ENCODE measurements at regions not wholly inside any gene's neighbourhood (a gene's known extent, or its start where the extent isn't known, plus 50 kb on each side); places are given as distances from the start of the nearest gene placed in this dataset.

DNA sequence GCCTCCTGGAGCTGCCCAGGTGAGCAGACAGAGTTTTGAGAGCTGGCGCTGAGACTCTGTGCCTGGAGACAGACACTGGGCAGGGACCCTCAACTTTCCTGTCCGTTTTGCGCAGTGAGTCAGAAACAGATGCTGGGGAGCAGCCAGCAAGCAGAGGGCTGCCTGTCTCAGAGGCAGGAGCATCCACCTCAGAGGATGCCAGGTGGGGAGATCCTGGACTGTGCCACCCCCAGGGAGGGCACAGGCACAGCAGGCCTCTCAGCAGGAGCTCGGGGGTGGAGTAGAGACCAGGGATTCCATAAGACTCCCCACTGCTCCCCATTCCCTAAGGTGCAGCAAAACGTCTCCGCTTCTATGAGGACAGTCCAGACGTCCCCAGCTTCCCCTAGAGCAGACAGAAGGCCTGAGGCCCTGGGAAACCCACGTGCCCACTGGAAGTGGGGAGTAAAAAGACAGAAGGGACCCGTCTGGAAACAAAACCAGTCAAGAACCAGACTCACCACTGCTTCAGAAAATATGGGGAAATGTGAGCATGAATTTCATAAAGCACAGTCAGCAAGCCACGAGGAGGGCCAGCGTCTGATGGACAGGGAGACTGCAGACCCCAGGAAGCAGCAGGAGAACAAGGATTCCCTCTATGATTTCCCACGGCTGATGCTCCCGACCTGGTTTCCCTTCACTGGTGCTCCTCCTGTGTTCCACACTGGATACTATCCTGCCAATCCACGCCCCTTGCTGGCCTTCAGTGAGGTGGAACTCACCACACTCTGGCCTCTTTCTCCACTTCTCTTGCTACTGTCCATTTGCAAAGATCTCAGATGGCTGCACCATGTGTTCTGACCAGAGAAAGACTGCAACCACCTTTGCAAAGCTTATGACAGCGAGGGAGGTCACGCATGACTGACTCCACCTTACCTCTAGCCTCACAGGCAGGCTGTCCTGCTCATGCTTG is 151.3 kb upstream of the FAM20C start (continued):
- TF ChIP-seq, protein P1, sequence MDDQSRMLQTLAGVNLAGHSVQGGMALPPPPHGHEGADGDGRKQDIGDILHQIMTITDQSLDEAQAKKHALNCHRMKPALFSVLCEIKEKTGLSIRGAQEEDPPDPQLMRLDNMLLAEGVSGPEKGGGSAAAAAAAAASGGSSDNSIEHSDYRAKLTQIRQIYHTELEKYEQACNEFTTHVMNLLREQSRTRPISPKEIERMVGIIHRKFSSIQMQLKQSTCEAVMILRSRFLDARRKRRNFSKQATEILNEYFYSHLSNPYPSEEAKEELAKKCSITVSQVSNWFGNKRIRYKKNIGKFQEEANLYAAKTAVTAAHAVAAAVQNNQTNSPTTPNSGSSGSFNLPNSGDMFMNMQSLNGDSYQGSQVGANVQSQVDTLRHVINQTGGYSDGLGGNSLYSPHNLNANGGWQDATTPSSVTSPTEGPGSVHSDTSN (IDR thresholded peaks at IDR 0.05), result no peak

DNA sequence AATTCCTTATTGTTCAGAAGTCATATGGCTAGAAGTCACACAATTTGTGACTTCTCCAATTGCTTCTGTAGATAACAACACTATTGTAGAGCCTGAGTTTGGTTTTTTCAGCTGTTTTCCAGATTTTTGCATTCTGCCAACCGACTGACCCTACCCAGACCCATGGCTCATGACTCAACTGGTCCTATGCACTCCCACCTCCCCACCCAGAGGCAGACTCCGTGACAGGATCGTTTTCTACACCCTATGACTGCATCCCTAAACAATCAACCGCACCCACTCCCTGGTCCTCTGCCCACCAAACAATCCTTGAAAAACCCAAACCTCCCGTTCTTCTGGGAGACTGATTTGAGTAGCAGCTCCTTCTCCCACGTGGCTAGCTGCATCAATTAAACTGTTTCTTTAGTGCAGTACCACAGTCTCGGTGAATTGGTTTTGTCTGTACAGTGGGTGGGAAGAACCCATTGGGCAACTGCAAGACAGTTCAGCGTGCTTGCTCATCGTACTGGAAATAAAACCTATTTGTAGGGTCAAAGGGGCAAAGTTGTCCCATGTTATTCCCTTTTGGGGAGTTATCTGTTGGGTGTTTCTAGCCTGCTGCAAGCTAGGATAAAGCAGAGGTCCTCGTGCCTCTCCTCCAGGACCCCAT is 150.3 kb upstream of the FAM20C start:
- Histone ChIP-seq H3K36me3 (replicated peaks in 1 of 2; ENCODE audit: control insufficient read depth in 1 of 2, insufficient read depth in 2 of 2, low read length in 1 of 2) (no peaks in the 10 kb centered on the region), H3K4me2 (no peak overlapping the region), H3K9ac (no peak overlapping the region), H2AFZ (ENCODE audit: low read depth) (no peak overlapping the region), H4K20me1 (ENCODE audit: insufficient read depth) (no peaks in the 10 kb centered on the region), H3K4me1 (ENCODE audit: control insufficient read depth in 1 of 2, insufficient read depth in 2 of 2, low read depth in 1 of 2, low read length in 1 of 2) (peaks cover 0 to 23% of the 10 kb centered on the region in 2 experiments; a peak in 1 of 4 replicates), H3F3A (replicated peaks; ENCODE audit: insufficient read depth) (no peaks in the 10 kb centered on the region), H3K27ac (ENCODE audit: low read depth in 2 of 2, low read length in 1 of 2) (no peak overlapping the region), H3K4me3 (ENCODE audit: low read depth in 2 of 2, low read length in 1 of 2) (no peak overlapping the region), H3K9me3 (no peaks in the 10 kb centered on the region), H3K79me2 (ENCODE audit: insufficient read depth) (no peaks in the 10 kb centered on the region), H3K27me3 (ENCODE audit: insufficient read depth) (peaks cover 43% of the 10 kb centered on the region), H3K9me2 (no peaks in the 10 kb centered on the region)
- WGBS (ENCODE audit: low lambda C conversion rate), result 37% methylated on average over 10 of the region's 10 CpGs
- TF ChIP-seq NRF1 (IDR thresholded peaks at IDR 0.05; ENCODE audit: low read depth, low read length) (no peak), RFX5 (IDR thresholded peaks at IDR 0.05; ENCODE audit: low read length) (no peak), GABPA (IDR thresholded peaks at IDR 0.05; ENCODE audit: low read depth) (no peak), YY1 (IDR thresholded peaks at IDR 0.05; ENCODE audit: low read depth) (no peak), FOXM1 (IDR thresholded peaks at IDR 0.05; ENCODE audit: low read depth) (no peak), MEF2A (IDR thresholded peaks at IDR 0.05; ENCODE audit: borderline replicate concordance, low read depth) (no peak), RCOR1 (IDR thresholded peaks at IDR 0.05; ENCODE audit: low read length) (no peak), ELF1 (IDR thresholded peaks at IDR 0.05) (no peak), CHD2 (IDR thresholded peaks at IDR 0.05; ENCODE audit: low read length, partially characterized antibody) (no peak), EZH2phosphoT487 (IDR thresholded peaks at IDR 0.05; ENCODE audit: borderline replicate concordance, low read depth) (no peak), MXI1 (IDR thresholded peaks at IDR 0.05; ENCODE audit: low read depth, low read length) (no peak), EP300 (IDR thresholded peaks at IDR 0.05; ENCODE audit: borderline replicate concordance in 1 of 2, low read depth in 1 of 2, low read length in 1 of 2) (no peak)
- TF ChIP-seq, protein P2, sequence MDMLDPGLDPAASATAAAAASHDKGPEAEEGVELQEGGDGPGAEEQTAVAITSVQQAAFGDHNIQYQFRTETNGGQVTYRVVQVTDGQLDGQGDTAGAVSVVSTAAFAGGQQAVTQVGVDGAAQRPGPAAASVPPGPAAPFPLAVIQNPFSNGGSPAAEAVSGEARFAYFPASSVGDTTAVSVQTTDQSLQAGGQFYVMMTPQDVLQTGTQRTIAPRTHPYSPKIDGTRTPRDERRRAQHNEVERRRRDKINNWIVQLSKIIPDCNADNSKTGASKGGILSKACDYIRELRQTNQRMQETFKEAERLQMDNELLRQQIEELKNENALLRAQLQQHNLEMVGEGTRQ (IDR thresholded peaks at IDR 0.05; ENCODE audit: borderline replicate concordance, low read depth, low read length), result no peak
- TF ChIP-seq, protein P3, sequence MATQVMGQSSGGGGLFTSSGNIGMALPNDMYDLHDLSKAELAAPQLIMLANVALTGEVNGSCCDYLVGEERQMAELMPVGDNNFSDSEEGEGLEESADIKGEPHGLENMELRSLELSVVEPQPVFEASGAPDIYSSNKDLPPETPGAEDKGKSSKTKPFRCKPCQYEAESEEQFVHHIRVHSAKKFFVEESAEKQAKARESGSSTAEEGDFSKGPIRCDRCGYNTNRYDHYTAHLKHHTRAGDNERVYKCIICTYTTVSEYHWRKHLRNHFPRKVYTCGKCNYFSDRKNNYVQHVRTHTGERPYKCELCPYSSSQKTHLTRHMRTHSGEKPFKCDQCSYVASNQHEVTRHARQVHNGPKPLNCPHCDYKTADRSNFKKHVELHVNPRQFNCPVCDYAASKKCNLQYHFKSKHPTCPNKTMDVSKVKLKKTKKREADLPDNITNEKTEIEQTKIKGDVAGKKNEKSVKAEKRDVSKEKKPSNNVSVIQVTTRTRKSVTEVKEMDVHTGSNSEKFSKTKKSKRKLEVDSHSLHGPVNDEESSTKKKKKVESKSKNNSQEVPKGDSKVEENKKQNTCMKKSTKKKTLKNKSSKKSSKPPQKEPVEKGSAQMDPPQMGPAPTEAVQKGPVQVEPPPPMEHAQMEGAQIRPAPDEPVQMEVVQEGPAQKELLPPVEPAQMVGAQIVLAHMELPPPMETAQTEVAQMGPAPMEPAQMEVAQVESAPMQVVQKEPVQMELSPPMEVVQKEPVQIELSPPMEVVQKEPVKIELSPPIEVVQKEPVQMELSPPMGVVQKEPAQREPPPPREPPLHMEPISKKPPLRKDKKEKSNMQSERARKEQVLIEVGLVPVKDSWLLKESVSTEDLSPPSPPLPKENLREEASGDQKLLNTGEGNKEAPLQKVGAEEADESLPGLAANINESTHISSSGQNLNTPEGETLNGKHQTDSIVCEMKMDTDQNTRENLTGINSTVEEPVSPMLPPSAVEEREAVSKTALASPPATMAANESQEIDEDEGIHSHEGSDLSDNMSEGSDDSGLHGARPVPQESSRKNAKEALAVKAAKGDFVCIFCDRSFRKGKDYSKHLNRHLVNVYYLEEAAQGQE (IDR thresholded peaks at IDR 0.05; ENCODE audit: low read depth, low read length), result no peak
- TF ChIP-seq, protein P4, sequence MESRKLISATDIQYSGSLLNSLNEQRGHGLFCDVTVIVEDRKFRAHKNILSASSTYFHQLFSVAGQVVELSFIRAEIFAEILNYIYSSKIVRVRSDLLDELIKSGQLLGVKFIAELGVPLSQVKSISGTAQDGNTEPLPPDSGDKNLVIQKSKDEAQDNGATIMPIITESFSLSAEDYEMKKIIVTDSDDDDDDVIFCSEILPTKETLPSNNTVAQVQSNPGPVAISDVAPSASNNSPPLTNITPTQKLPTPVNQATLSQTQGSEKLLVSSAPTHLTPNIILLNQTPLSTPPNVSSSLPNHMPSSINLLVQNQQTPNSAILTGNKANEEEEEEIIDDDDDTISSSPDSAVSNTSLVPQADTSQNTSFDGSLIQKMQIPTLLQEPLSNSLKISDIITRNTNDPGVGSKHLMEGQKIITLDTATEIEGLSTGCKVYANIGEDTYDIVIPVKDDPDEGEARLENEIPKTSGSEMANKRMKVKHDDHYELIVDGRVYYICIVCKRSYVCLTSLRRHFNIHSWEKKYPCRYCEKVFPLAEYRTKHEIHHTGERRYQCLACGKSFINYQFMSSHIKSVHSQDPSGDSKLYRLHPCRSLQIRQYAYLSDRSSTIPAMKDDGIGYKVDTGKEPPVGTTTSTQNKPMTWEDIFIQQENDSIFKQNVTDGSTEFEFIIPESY (IDR thresholded peaks at IDR 0.05; ENCODE audit: borderline replicate concordance, low read depth), result no peak
- TF ChIP-seq, protein P5, sequence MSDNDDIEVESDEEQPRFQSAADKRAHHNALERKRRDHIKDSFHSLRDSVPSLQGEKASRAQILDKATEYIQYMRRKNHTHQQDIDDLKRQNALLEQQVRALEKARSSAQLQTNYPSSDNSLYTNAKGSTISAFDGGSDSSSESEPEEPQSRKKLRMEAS (IDR thresholded peaks at IDR 0.05; ENCODE audit: low read depth), result no peak
- POLR2A ChIA-PET, result no interaction called here
- DNase-seq, result no peak
- CTCF ChIA-PET, result no interaction called here
